GM12874 (cell line): ENCODE measurements at regions not wholly inside any gene's neighbourhood (a gene's known extent, or its start where the extent isn't known, plus 50 kb on each side); places are given as distances from the start of the nearest gene placed in this dataset.

Experiments
- CTCF ChIP-seq: IDR thresholded peaks from 2 replicates; pipeline ENCODE4 v1.5.1; 2011; ENCODE audit warnings: low read depth, mild to moderate bottlenecking, control low read depth, low read length, moderate library complexity; ENCODE audit not compliant: insufficient read depth

- no peak for TF ChIP-seq CTCF
Observed at GRCh38 chr3:144073698-144074097, 102.1 kb downstream of the DIPK2A start.

GRCh38 chr3:144079634-144080033 lies 108.0 kb downstream of the DIPK2A start:
- TF ChIP-seq CTCF, result no peak

GRCh38 chr3:144084929-144085328 lies 113.3 kb downstream of the DIPK2A start:
- TF ChIP-seq CTCF, result no peak

GRCh38 chr3:144085964-144086363 lies 114.3 kb downstream of the DIPK2A start:
- TF ChIP-seq CTCF, result no peak

- TF ChIP-seq CTCF, result no peak
Observed at GRCh38 chr3:144096016-144096415, 124.4 kb downstream of the DIPK2A start.

GRCh38 chr3:144097163-144097562 lies 125.5 kb downstream of the DIPK2A start:
- no peak for TF ChIP-seq CTCF

GRCh38 chr3:144098691-144099090 lies 127.1 kb downstream of the DIPK2A start:
- no peak for TF ChIP-seq CTCF

GRCh38 chr3:144102421-144102820 lies 130.8 kb downstream of the DIPK2A start:
- no peak for TF ChIP-seq CTCF
